T-helper 1 cell treated with Interleukin-12 subunit alpha and Interleukin-12 subunit beta and Interleukin-4 antibody, amounts not matched to agents 30 μg/mL and 1 μg/mL, for 36 hours (primary cell): ENCODE measurements at regions not wholly inside any gene's neighbourhood (a gene's known extent, or its start where the extent isn't known, plus 50 kb on each side); places are given as distances from the start of the nearest gene placed in this dataset.

Experiments
- H3K27ac Mint-ChIP-seq: one replicate; pipeline ENCODE4 v1.8.0; 2021; ENCODE audit warnings: mild to moderate bottlenecking, mixed read lengths
- H3K27me3 Mint-ChIP-seq: one replicate; pipeline ENCODE4 v1.8.0; 2021; ENCODE audit warnings: low read depth, mixed read lengths
- H3K36me3 Mint-ChIP-seq: one replicate; pipeline ENCODE4 v1.8.0; 2021; ENCODE audit warnings: low read depth, mixed read lengths
- H3K4me1 Mint-ChIP-seq: one replicate; pipeline ENCODE4 v1.8.0; 2021; ENCODE audit warnings: low read depth, mixed read lengths
- H3K4me3 Mint-ChIP-seq: one replicate; pipeline ENCODE4 v1.8.0; 2021; ENCODE audit warnings: mild to moderate bottlenecking, moderate library complexity, mixed read lengths
- H3K9me3 Mint-ChIP-seq: one replicate; pipeline ENCODE4 v1.8.0; 2021; ENCODE audit warnings: mixed read lengths

DNA sequence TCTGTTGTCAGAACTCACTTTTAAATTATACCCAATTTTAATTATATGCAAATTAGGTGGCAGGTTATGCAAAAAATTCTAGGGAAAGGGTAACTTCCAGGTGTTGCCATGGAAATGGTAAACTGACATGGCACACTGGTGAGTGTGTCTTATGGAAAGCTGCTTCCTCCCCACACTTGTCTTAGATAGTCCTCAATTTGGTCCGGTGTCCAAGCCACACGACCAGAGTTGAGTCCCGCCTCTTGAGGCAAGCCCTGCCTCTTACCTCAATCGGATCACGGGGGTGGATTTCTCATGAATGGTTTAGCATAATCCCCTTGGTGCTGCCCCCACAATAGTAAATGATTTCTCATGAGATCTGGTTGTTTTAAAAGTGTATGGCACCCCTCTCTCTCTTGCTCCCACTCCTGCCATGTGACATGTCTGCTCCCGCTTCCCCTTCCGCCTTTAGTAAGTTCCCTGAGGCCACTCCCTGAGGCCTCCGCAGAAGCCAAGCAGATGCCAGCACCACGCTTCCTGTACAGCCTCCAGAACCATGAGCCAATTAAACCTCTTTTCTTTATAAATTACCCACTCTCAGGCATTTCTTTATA lies 74.9 kb downstream of the MATN1 start:
- Mint-ChIP-seq H3K9me3 (no peaks in the 10 kb centered on the region), H3K4me1 (peaks cover 2% of the 10 kb centered on the region), H3K4me3 (no peak overlapping the region), H3K36me3 (no peaks in the 10 kb centered on the region), H3K27ac (no peak overlapping the region), H3K27me3 (peaks cover 8% of the 10 kb centered on the region)

GRCh38 chr1:30645807-30646206 lies 77.6 kb downstream of the MATN1 start:
- no peak overlapping the region for H3K4me3 Mint-ChIP-seq
- no peaks in the 10 kb centered on the region for H3K9me3 Mint-ChIP-seq
- H3K27me3 Mint-ChIP-seq, result peaks cover 8% of the 10 kb centered on the region
- H3K4me1 Mint-ChIP-seq, result peaks cover under 1% of the 10 kb centered on the region
- H3K27ac Mint-ChIP-seq, result no peak overlapping the region
- H3K36me3 Mint-ChIP-seq, result no peaks in the 10 kb centered on the region

- no peaks in the 10 kb centered on the region for H3K9me3 Mint-ChIP-seq
- H3K4me1 Mint-ChIP-seq, result no peaks in the 10 kb centered on the region
- no peak overlapping the region for H3K27ac Mint-ChIP-seq
- no peaks in the 10 kb centered on the region for H3K36me3 Mint-ChIP-seq
- no peak overlapping the region for H3K4me3 Mint-ChIP-seq
- peaks cover 8% of the 10 kb centered on the region for H3K27me3 Mint-ChIP-seq
Measured at GRCh38 chr1:30642391-30643120, 80.8 kb downstream of the MATN1 start.

- Mint-ChIP-seq H3K27me3 (peaks cover 8% of the 10 kb centered on the region), H3K27ac (no peak overlapping the region), H3K36me3 (no peaks in the 10 kb centered on the region), H3K4me1 (no peaks in the 10 kb centered on the region), H3K4me3 (no peak overlapping the region), H3K9me3 (no peaks in the 10 kb centered on the region)
Measured at GRCh38 chr1:30641572-30642353, 81.6 kb downstream of the MATN1 start.

- Mint-ChIP-seq H3K36me3 (no peaks in the 10 kb centered on the region), H3K9me3 (no peaks in the 10 kb centered on the region), H3K4me1 (no peaks in the 10 kb centered on the region), H3K4me3 (no peak overlapping the region), H3K27me3 (peaks cover 4% of the 10 kb centered on the region), H3K27ac (no peak overlapping the region)
Measured at GRCh38 chr1:30639881-30640452, 83.4 kb downstream of the MATN1 start.

DNA sequence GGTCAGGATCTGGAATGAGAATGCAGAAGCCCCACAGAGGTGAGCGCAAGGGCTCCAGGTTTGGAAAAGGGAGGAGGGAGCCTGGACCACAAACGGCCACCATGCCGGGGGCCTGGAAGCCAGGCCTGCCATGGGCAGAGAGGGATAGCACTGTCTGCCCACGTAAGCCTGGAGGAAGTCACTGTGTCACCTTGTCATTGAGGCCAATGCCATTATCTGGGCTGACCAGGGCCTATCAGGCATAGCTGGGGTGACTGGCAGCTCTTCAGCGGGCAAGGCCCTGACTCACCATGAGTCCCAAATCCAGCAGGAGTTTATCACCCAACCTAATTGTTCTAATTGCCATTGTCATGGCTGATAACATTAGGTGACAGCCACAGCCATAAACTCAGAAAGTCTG lies 84.6 kb downstream of the MATN1 start:
- Mint-ChIP-seq H3K36me3 (no peaks in the 10 kb centered on the region), H3K4me1 (no peaks in the 10 kb centered on the region), H3K4me3 (no peak overlapping the region), H3K9me3 (no peaks in the 10 kb centered on the region), H3K27ac (no peak overlapping the region), H3K27me3 (peaks cover 3% of the 10 kb centered on the region)

- Mint-ChIP-seq H3K27ac (no peak overlapping the region), H3K36me3 (no peaks in the 10 kb centered on the region), H3K4me1 (no peaks in the 10 kb centered on the region), H3K9me3 (no peaks in the 10 kb centered on the region), H3K27me3 (no peaks in the 10 kb centered on the region), H3K4me3 (no peak overlapping the region)
Measured at GRCh38 chr1:30638086-30638485, 85.3 kb downstream of the MATN1 start.

DNA sequence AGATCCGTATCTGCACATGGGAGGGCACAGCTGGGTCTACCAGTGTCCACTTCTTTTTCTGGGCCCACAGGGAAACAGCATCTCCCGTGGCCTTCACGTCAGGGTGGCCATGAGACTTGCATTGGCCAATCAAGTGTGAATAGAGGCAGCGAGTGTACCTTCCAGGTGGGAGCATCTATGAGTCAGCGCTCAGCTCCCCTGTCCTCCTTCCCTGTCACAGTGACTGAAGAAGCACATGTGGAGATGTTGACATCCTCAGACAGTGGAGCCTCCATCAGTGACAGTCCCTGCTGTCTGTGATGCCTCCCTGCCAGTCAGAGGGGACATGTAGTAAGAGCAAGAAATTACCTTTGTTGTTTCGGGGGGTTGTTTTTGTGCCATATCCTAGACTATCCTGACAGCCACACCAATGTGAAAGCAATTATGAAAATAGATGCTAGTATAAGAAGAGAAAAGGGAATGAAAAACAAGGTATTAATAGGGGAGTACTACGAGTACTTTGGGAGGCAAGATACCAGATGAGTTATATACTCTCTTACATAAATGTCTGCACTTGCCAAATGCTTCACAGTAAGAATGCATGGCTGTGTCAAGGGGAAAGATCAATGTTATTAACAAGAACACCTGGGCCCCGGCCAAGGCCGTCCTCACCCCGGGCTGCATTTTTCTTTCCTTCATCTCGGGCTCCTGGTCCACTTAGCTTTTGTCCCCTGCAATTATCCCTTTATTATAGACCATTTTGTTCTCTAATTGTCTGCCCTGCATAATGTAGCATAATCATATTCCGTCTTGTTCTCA lies 86.0 kb downstream of the MATN1 start:
- Mint-ChIP-seq H3K27ac (no peak overlapping the region), H3K4me3 (no peak overlapping the region), H3K36me3 (no peaks in the 10 kb centered on the region), H3K4me1 (no peaks in the 10 kb centered on the region), H3K9me3 (no peaks in the 10 kb centered on the region), H3K27me3 (no peaks in the 10 kb centered on the region)

GRCh38 chr1:30636621-30637020 lies 86.8 kb downstream of the MATN1 start:
- no peak overlapping the region for H3K27ac Mint-ChIP-seq
- no peaks in the 10 kb centered on the region for H3K9me3 Mint-ChIP-seq
- H3K4me3 Mint-ChIP-seq, result no peak overlapping the region
- no peaks in the 10 kb centered on the region for H3K27me3 Mint-ChIP-seq
- H3K36me3 Mint-ChIP-seq, result no peaks in the 10 kb centered on the region
- no peaks in the 10 kb centered on the region for H3K4me1 Mint-ChIP-seq

DNA sequence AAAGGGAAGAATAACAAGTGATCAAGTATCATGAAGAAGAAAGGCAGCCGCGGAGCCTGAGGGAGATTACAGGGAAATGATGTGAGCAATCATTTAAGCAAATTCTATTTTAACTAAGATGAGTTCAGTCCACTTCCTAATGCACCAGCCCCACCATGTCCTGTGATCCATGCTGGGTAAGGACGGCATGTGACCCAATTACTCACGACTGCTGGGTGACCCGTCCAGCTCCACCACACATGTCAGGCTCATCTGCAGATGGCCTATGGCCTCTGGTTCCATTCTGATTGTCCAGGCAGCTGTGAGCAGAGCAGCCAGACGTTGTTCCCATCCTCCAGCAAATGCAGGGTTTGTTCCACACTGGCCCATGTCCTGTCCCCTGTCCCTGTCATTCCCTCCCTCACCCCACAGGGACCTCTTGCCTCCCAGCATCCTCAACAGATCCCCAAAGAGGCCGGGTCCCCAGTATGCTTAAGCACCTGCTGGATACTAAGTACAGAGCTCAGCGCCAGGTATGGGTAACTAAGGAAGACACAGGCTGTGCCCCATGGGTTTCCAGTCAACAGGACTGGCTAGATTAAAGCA lies 87.9 kb downstream of the MATN1 start:
- Mint-ChIP-seq H3K27me3 (no peaks in the 10 kb centered on the region), H3K36me3 (no peaks in the 10 kb centered on the region), H3K27ac (no peak overlapping the region), H3K4me3 (no peak overlapping the region), H3K9me3 (no peaks in the 10 kb centered on the region), H3K4me1 (no peaks in the 10 kb centered on the region)

- no peak overlapping the region for H3K27ac Mint-ChIP-seq
- H3K27me3 Mint-ChIP-seq, result no peaks in the 10 kb centered on the region
- no peak overlapping the region for H3K4me3 Mint-ChIP-seq
- no peaks in the 10 kb centered on the region for H3K4me1 Mint-ChIP-seq
- no peaks in the 10 kb centered on the region for H3K9me3 Mint-ChIP-seq
- H3K36me3 Mint-ChIP-seq, result no peaks in the 10 kb centered on the region
Measured at GRCh38 chr1:30634507-30634906, 88.9 kb downstream of the MATN1 start.

- Mint-ChIP-seq H3K9me3 (no peaks in the 10 kb centered on the region), H3K27me3 (no peaks in the 10 kb centered on the region), H3K4me1 (no peaks in the 10 kb centered on the region), H3K36me3 (no peaks in the 10 kb centered on the region), H3K4me3 (no peak overlapping the region), H3K27ac (no peak overlapping the region)
Measured at GRCh38 chr1:30633294-30633693, 90.1 kb downstream of the MATN1 start.

GRCh38 chr1:30632481-30632880 lies 90.9 kb downstream of the MATN1 start:
- no peaks in the 10 kb centered on the region for H3K4me1 Mint-ChIP-seq
- no peak overlapping the region for H3K4me3 Mint-ChIP-seq
- no peak overlapping the region for H3K27ac Mint-ChIP-seq
- H3K36me3 Mint-ChIP-seq, result no peaks in the 10 kb centered on the region
- H3K27me3 Mint-ChIP-seq, result no peaks in the 10 kb centered on the region
- peaks cover 4% of the 10 kb centered on the region for H3K9me3 Mint-ChIP-seq

DNA sequence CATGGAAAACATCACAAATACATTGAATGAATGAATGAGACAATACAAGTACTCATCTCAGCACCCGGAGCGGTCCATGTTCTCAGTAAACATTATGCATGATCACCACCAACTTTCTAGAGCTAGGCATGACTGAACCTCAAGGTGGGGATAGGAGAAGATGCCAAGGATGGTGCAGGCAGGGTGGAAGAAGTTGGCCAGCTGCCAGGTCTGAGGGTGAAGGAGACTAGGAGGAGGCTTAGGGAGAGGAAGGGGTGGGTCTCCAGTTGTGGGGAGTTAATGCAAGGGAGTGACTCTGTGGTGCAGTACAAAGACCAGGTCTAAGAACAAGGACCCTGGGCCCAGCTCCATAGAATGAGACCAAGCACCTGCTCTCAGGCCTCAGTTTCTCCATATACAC lies 91.7 kb downstream of the MATN1 start:
- Mint-ChIP-seq H3K27me3 (no peaks in the 10 kb centered on the region), H3K9me3 (peaks cover 8% of the 10 kb centered on the region), H3K27ac (no peak overlapping the region), H3K4me3 (no peak overlapping the region), H3K36me3 (peaks cover 3% of the 10 kb centered on the region), H3K4me1 (no peaks in the 10 kb centered on the region)
